SK-N-SH (cell line): ENCODE measurements at regions not wholly inside any gene's neighbourhood (a gene's known extent, or its start where the extent isn't known, plus 50 kb on each side); places are given as distances from the start of the nearest gene placed in this dataset.

Experiments
- CTCF ChIA-PET: fragments of 300-600, 350-600 bp; formaldehyde crosslinking; extraction: SDS; loops from one replicate; lab custom pipeline; 2021; lab: Yijun Ruan, JAX
- POLR2A ChIA-PET: fragments of 350-600 bp; sonication (Branson Sonifier 250); formaldehyde crosslinking; extraction: SDS; loops from one replicate; lab custom pipeline; 2020; ENCODE audit warnings: antibody characterized with exemption, inconsistent platforms; lab: Yijun Ruan, JAX
- DNase-seq: peaks from one replicate; pipeline ENCODE4 v3.0.0; 2012
- H2AFZ ChIP-seq: fragments of 200-600 bp; sonication (generic); 2 replicates; pipeline ENCODE4 v1.8.1; 2016; ENCODE audit warnings: antibody characterized with exemption, mild to moderate bottlenecking, low read depth
- H3F3A ChIP-seq: fragments of 200-600 bp; sonication (generic); replicated peaks from 2 replicates; pipeline ENCODE3; 2016; ENCODE audit warnings: antibody characterized with exemption, mild to moderate bottlenecking; ENCODE audit not compliant: insufficient read depth
- H3K27ac ChIP-seq, 2 experiments: fragments of 200-500 bp in 1 of 2; fragments of 200-600 bp in 1 of 2; sonication (Bioruptor generic) in 1 of 2; sonication (generic), shearing (Covaris generic) in 1 of 2; 2 replicates each; pipeline versions ENCODE4 v1.5.1 to v1.6.1; 2014 to 2016; ENCODE audit warnings: low read depth in 2 of 2, inconsistent platforms in 1 of 2, low read length in 1 of 2, mild to moderate bottlenecking in 1 of 2, mixed read lengths in 1 of 2
- H3K27me3 ChIP-seq: fragments of 200-600 bp; sonication (generic), shearing (Covaris generic); 2 replicates; pipeline ENCODE4 v1.6.1; 2016; ENCODE audit warnings: mixed run types; ENCODE audit not compliant: insufficient read depth
- H3K36me3 ChIP-seq, 2 experiments: fragments of 200-500 bp in 1 of 2; fragments of 200-600 bp in 1 of 2; sonication (Bioruptor generic) in 1 of 2; sonication (generic) in 1 of 2; replicated peaks in 1 of 2; 2 replicates each; pipeline versions ENCODE3 to v1.5.1; 2014 to 2016; ENCODE audit warnings: low read length in 1 of 2, mild to moderate bottlenecking in 1 of 2; ENCODE audit not compliant: insufficient read depth in 2 of 2, control insufficient read depth in 1 of 2
- H3K4me1 ChIP-seq, 2 experiments: fragments of 200-500 bp in 1 of 2; fragments of 200-600 bp in 1 of 2; sonication (Bioruptor generic) in 1 of 2; sonication (generic), shearing (Covaris generic) in 1 of 2; 2 replicates each; pipeline versions ENCODE4 v1.5.1 to v1.6.1; 2014 to 2016; ENCODE audit warnings: low read depth in 1 of 2, low read length in 1 of 2, mixed run types in 1 of 2; ENCODE audit not compliant: insufficient read depth in 2 of 2, control insufficient read depth in 1 of 2
- H3K4me2 ChIP-seq: fragments of 200-600 bp; sonication (generic), shearing (Covaris generic); 2 replicates; pipeline ENCODE4 v1.6.1; 2017; ENCODE audit warnings: mixed run types
- H3K4me3 ChIP-seq, 2 experiments: fragments of 200-500 bp in 1 of 2; fragments of 200-600 bp in 1 of 2; sonication (Bioruptor generic) in 1 of 2; sonication (generic), shearing (Covaris generic) in 1 of 2; 2 replicates each; pipeline versions ENCODE4 v1.5.1 to v1.8.1; 2014 to 2016; ENCODE audit warnings: low read depth in 2 of 2, inconsistent platforms in 1 of 2, low read length in 1 of 2, mild to moderate bottlenecking in 1 of 2, mixed read lengths in 1 of 2, moderate library complexity in 1 of 2
- H3K79me2 ChIP-seq: fragments of 200-600 bp; sonication (generic); 2 replicates; pipeline ENCODE4 v1.8.1; 2017; ENCODE audit warnings: mild to moderate bottlenecking; ENCODE audit not compliant: insufficient read depth
- H3K9ac ChIP-seq: fragments of 200-600 bp; sonication (generic); 2 replicates; pipeline ENCODE4 v1.6.1; 2017; ENCODE audit warnings: mixed run types
- H3K9me2 ChIP-seq: fragments of 200-600 bp; sonication (generic); 2 replicates; pipeline ENCODE4 v1.6.1; 2017; ENCODE audit warnings: mixed run types
- H3K9me3 ChIP-seq: fragments of 200-600 bp; sonication (generic); 2 replicates; pipeline ENCODE4 v1.6.1; 2017; ENCODE audit warnings: mixed run types, mild to moderate bottlenecking, moderate library complexity
- H4K20me1 ChIP-seq: fragments of 200-600 bp; sonication (generic); 2 replicates; pipeline ENCODE4 v1.6.1; 2017; ENCODE audit warnings: mild to moderate bottlenecking, mixed run types; ENCODE audit not compliant: insufficient read depth
- CHD2 ChIP-seq: fragments of 150-350 bp; IDR thresholded peaks from 2 replicates; pipeline ENCODE4 v1.6.1; 2018; ENCODE audit warnings: low read length; ENCODE audit not compliant: partially characterized antibody
- ELF1 ChIP-seq: IDR thresholded peaks from 2 replicates; pipeline ENCODE4 v1.4.0; 2012
- EZH2phosphoT487 ChIP-seq: fragments of 200-600 bp; sonication (generic); IDR thresholded peaks from 2 replicates; pipeline ENCODE4 v1.6.1; 2017; ENCODE audit warnings: low read depth, mixed run types, mild to moderate bottlenecking, antibody characterized with exemption, moderate library complexity, borderline replicate concordance
- FOXJ3 ChIP-seq: sonication (generic); formaldehyde crosslinking; IDR thresholded peaks from 2 replicates; pipeline ENCODE4 v1.5.1; 2020; ENCODE audit warnings: mild to moderate bottlenecking, missing genetic modification reagents
- FOXM1 ChIP-seq: IDR thresholded peaks from 2 replicates; pipeline ENCODE4 v1.4.0; 2012; ENCODE audit warnings: low read depth, mild to moderate bottlenecking
- GABPA ChIP-seq: IDR thresholded peaks from 2 replicates; pipeline ENCODE4 v1.4.0; 2012; ENCODE audit warnings: low read depth, mild to moderate bottlenecking
- GATA2 ChIP-seq: sonication (generic); formaldehyde crosslinking; IDR thresholded peaks from 2 replicates; pipeline ENCODE4 v1.5.0; 2020; ENCODE audit warnings: mild to moderate bottlenecking, missing genetic modification reagents
- MAX ChIP-seq: IDR thresholded peaks from 2 replicates; pipeline ENCODE4 v1.4.0; 2012; ENCODE audit warnings: low read depth
- MXI1 ChIP-seq: IDR thresholded peaks from 2 replicates; pipeline ENCODE4 v1.6.1; 2012; ENCODE audit warnings: mild to moderate bottlenecking, low read depth, low read length, improper control_type of control experiment
- NFIC ChIP-seq: IDR thresholded peaks from 2 replicates; pipeline ENCODE4 v1.4.0; 2012; ENCODE audit warnings: borderline replicate concordance
- PBX3 ChIP-seq: IDR thresholded peaks from 2 replicates; pipeline ENCODE4; 2012
- RCOR1 ChIP-seq: fragments of 150-350 bp; IDR thresholded peaks from 2 replicates; pipeline ENCODE4 v1.6.1; 2017; ENCODE audit warnings: antibody characterized with exemption, low read length
- RFX5 ChIP-seq: IDR thresholded peaks from 2 replicates; pipeline ENCODE4 v1.6.1; 2012; ENCODE audit warnings: mild to moderate bottlenecking, improper control_type of control experiment, low read length
- RXRA ChIP-seq: IDR thresholded peaks from 2 replicates; pipeline ENCODE4 v1.4.0; 2012; ENCODE audit warnings: low read depth, mild to moderate bottlenecking, borderline replicate concordance
- SMC3 ChIP-seq: IDR thresholded peaks from 2 replicates; pipeline ENCODE4 v1.6.1; 2012; ENCODE audit warnings: low read depth, low read length, improper control_type of control experiment
- TAF1 ChIP-seq: IDR thresholded peaks from 2 replicates; pipeline ENCODE4 v1.6.1; 2012; ENCODE audit warnings: low read depth, mild to moderate bottlenecking, low read length, moderate library complexity, borderline replicate concordance
- TCF12 ChIP-seq: IDR thresholded peaks from 2 replicates; pipeline ENCODE4 v1.4.0; 2012
- USF1 ChIP-seq: IDR thresholded peaks from 2 replicates; pipeline ENCODE4 v1.4.0; 2012; ENCODE audit warnings: low read depth, borderline replicate concordance
- ZBTB33 ChIP-seq: IDR thresholded peaks from 2 replicates; pipeline ENCODE4 v1.4.0; 2012; ENCODE audit warnings: low read depth, borderline replicate concordance
- WGBS: methylation state at CpG from one replicate; pipeline ENCODE4 v1.1.6; 2017; ENCODE audit warnings: low lambda C conversion rate; 5-methylcytosine and 5-hydroxymethylcytosine counted together

GRCh38 chr3:30124435-30125370 is 481.7 kb upstream of the TGFBR2 start:
- CTCF ChIA-PET = interaction anchor here (0.7 to 1.1 kb wide), 3 partner anchors 10 to 74 kb away, joined by 3 read pairs; no protein-coding TSS in a partner anchor
- Histone ChIP-seq H3K36me3 (no peaks in the 10 kb centered on the region), H3K27ac (no peak overlapping the region), H4K20me1 (no peaks in the 10 kb centered on the region), H3K4me1 (peaks cover 0 to 4% of the 10 kb centered on the region in 2 experiments; a peak in 2 of 4 replicates), H3K79me2 (no peaks in the 10 kb centered on the region), H3F3A (no peaks in the 10 kb centered on the region), H2AFZ (no peak overlapping the region), H3K27me3 (no peaks in the 10 kb centered on the region), H3K9ac (no peak overlapping the region), H3K4me2 (no peak overlapping the region), H3K9me2 (no peaks in the 10 kb centered on the region), H3K9me3 (no peaks in the 10 kb centered on the region), H3K4me3 (no peak overlapping the region)
- DNase-seq = no peak
- POLR2A ChIA-PET = no interaction called here
- 76% methylated on average over 2 of the region's 2 CpGs for WGBS
- TF ChIP-seq PBX3 (no peak), NFIC (peak; percentile 42; the same call in 1 of the 2 replicates), FOXM1 (no peak), GABPA (no peak), MXI1 (no peak), SMC3 (no peak), TCF12 (peak; percentile 42; the same call in 1 of the 2 replicates)

GRCh38 chr3:30129765-30130164 is 476.6 kb upstream of the TGFBR2 start:
- H2AFZ ChIP-seq = no peak overlapping the region
- H3K9me3 ChIP-seq = no peaks in the 10 kb centered on the region
- no peaks in the 10 kb centered on the region for H4K20me1 ChIP-seq
- WGBS = 67% methylated on average over 2 of the region's 2 CpGs
- no peak overlapping the region for H3K27ac ChIP-seq
- no peaks in the 10 kb centered on the region for H3K36me3 ChIP-seq
- POLR2A ChIA-PET = no interaction called here
- no peak overlapping the region for H3K9ac ChIP-seq
- peaks cover 0 to 19% of the 10 kb centered on the region in 2 experiments; a peak in 2 of 4 replicates for H3K4me1 ChIP-seq
- no peak overlapping the region for H3K4me2 ChIP-seq
- no peaks in the 10 kb centered on the region for H3K27me3 ChIP-seq
- no peaks in the 10 kb centered on the region for H3K79me2 ChIP-seq
- CTCF ChIA-PET = interaction anchor here (0.6 to 1.5 kb wide), 5 partner anchors 16 to 496 kb away, joined by 3 to 7 read pairs (median 3); no protein-coding TSS in a partner anchor
- no peaks in the 10 kb centered on the region for H3F3A ChIP-seq
- no peaks in the 10 kb centered on the region for H3K9me2 ChIP-seq
- TF ChIP-seq ELF1 = no peak
- TF ChIP-seq USF1 = no peak
- TF ChIP-seq EZH2phosphoT487 = no peak
- TF ChIP-seq FOXJ3 (CRISPR knock-in tag) = no peak
- no peak for TF ChIP-seq GABPA
- no peak for TF ChIP-seq GATA2 (CRISPR knock-in tag)
- no peak for TF ChIP-seq NFIC
- no peak for TF ChIP-seq RFX5
- no peak for TF ChIP-seq CHD2
- no peak for TF ChIP-seq MAX
- TF ChIP-seq TAF1 = no peak
- no peak for TF ChIP-seq FOXM1
- no peak for TF ChIP-seq ZBTB33
- TF ChIP-seq RXRA = no peak
- TF ChIP-seq PBX3 = no peak
- no peak for TF ChIP-seq RCOR1
- no peak for TF ChIP-seq SMC3
- no peak for TF ChIP-seq TCF12
- H3K4me3 ChIP-seq = no peak overlapping the region
- no peak for DNase-seq
